Adipocyte (in vitro differentiated cells): ENCODE measurements at regions not wholly inside any gene's neighbourhood (a gene's known extent, or its start where the extent isn't known, plus 50 kb on each side); places are given as distances from the start of the nearest gene placed in this dataset.
"Not testable (repeated sequence)": the region's sequence is repeated elsewhere in the genome, so short reads cannot be mapped to it uniquely, and the experiment has no call there.

ENCODE experiments used
- DNase-seq: peaks from one replicate; pipeline ENCODE4 v3.0.0-alpha.2; 2015; ENCODE audit warnings: low read depth
- H3K27me3 ChIP-seq: replicated peaks from 2 replicates; pipeline ENCODE4 v1.7.0; 2013; ENCODE audit warnings: mild to moderate bottlenecking, low read length, moderate library complexity; ENCODE audit not compliant: control insufficient read depth, insufficient read depth
- H3K36me3 ChIP-seq: 2 replicates; pipeline ENCODE4 v1.7.0; 2013; ENCODE audit warnings: low read length, mild to moderate bottlenecking, moderate library complexity; ENCODE audit not compliant: control insufficient read depth, insufficient read depth, severe bottlenecking
- H3K4me1 ChIP-seq: 2 replicates; pipeline ENCODE4 v1.7.0; 2013; ENCODE audit warnings: mild to moderate bottlenecking, low read length, moderate library complexity; ENCODE audit not compliant: control insufficient read depth, insufficient read depth
- H3K4me3 ChIP-seq: 2 replicates; pipeline ENCODE4 v1.7.0; 2013; ENCODE audit warnings: mild to moderate bottlenecking, low read length, moderate library complexity
- H3K9ac ChIP-seq: 2 replicates; pipeline ENCODE4 v1.7.0; 2013; ENCODE audit warnings: mild to moderate bottlenecking, low read length, moderate library complexity
- H3K9me3 ChIP-seq: 2 replicates; pipeline ENCODE4 v1.7.0; 2013; ENCODE audit warnings: mild to moderate bottlenecking, low read length, moderate library complexity; ENCODE audit not compliant: control insufficient read depth

GRCh38 chr17:45672792-45673191, 111.3 kb upstream of the CRHR1 start:
- Histone ChIP-seq H3K4me1 (no peaks in the 10 kb centered on the region), H3K27me3 (peaks cover 41% of the 10 kb centered on the region), H3K36me3 (no peaks in the 10 kb centered on the region), H3K9ac (no peak overlapping the region), H3K9me3 (peaks cover 10% of the 10 kb centered on the region), H3K4me3 (no peak overlapping the region)
- no peak for DNase-seq

- Histone ChIP-seq H3K27me3 (peaks cover 33% of the 10 kb centered on the region), H3K9me3 (peaks cover 10% of the 10 kb centered on the region)
- H3K4me1 ChIP-seq, H3K36me3 ChIP-seq, H3K4me3 ChIP-seq, DNase-seq, H3K9ac ChIP-seq: not testable (repeated sequence)
Observed at GRCh38 chr17:45673759-45674158, 110.4 kb upstream of the CRHR1 start.

- DNase-seq = no peak
- Histone ChIP-seq H3K36me3 (no peaks in the 10 kb centered on the region), H3K9ac (no peak overlapping the region)
Observed at GRCh38 chr17:45675012-45675411, 109.1 kb upstream of the CRHR1 start.

GRCh38 chr17:45675892-45676291, 108.2 kb upstream of the CRHR1 start:
- Histone ChIP-seq H3K4me1 (no peaks in the 10 kb centered on the region), H3K27me3 (peaks cover 31% of the 10 kb centered on the region), H3K9ac (no peak overlapping the region), H3K36me3 (no peaks in the 10 kb centered on the region), H3K4me3 (no peak overlapping the region), H3K9me3 (peaks cover 23% of the 10 kb centered on the region)
- no peak for DNase-seq

More at GRCh38 chr17:45675012-45675411, 109.1 kb upstream of the CRHR1 start:
- Histone ChIP-seq H3K27me3 (peaks cover 31% of the 10 kb centered on the region), H3K9me3 (peaks cover 21% of the 10 kb centered on the region), H3K4me1 (no peaks in the 10 kb centered on the region), H3K4me3 (no peak overlapping the region)

- no peak overlapping the region for H3K4me3 ChIP-seq
- no peaks in the 10 kb centered on the region for H3K36me3 ChIP-seq
- DNase-seq = no peak
- peaks cover 39% of the 10 kb centered on the region for H3K27me3 ChIP-seq
- no peak overlapping the region for H3K9ac ChIP-seq
- H3K9me3 ChIP-seq = peaks cover 23% of the 10 kb centered on the region
- no peaks in the 10 kb centered on the region for H3K4me1 ChIP-seq
Observed at GRCh38 chr17:45676695-45677094, 107.4 kb upstream of the CRHR1 start.

DNA sequence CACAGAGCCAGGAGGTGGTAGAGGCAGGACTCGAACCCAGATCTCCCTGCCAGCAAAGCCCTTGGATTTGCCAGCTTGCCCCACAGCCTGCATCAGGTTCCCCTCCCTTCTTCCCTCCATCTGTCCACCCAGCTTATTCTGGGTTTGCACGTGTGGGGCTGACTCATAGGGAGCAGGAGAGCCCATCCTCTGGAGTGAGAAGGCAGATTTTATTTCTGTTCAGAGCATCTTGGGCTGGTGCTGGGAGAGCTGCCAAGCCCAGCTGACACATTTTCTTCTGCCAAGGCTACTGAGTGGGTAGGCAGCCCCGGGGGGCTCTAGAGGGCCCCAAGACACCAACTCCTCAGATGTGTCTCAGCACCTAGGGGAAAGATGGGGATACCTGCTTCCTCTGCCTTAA, 106.3 kb upstream of the CRHR1 start:
- H3K4me1 ChIP-seq = no peaks in the 10 kb centered on the region
- H3K9me3 ChIP-seq = peaks cover 23% of the 10 kb centered on the region
- no peak overlapping the region for H3K4me3 ChIP-seq
- H3K9ac ChIP-seq = no peak overlapping the region
- no peaks in the 10 kb centered on the region for H3K36me3 ChIP-seq
- no peak for DNase-seq
- H3K27me3 ChIP-seq = peaks cover 43% of the 10 kb centered on the region

- Histone ChIP-seq H3K9me3 (peaks cover 23% of the 10 kb centered on the region), H3K36me3 (no peaks in the 10 kb centered on the region)
- no peak for DNase-seq
Observed at GRCh38 chr17:45679426-45679825, 104.7 kb upstream of the CRHR1 start.

DNA sequence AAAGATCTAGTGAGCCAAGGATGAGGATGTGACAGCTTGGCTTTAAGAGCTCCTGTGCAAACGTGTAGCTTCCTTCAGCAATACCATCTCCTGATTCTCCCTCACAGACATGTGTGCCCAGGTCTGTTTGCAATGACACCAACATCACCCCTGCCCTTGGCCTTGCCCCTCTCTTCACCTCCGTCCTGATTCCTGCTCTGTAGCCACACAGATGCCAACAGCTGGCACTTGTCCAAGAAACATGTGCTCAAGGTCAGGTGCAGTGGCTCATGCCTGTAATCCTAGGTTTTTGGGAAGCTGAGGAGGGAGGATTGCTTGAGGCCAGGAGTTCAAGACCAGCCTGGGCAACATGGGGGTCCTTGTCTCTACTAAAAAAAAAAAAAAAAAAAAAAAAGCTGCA, 103.8 kb upstream of the CRHR1 start:
- H3K36me3 ChIP-seq = no peaks in the 10 kb centered on the region
- H3K27me3 ChIP-seq = peaks cover 45% of the 10 kb centered on the region
- no peak for DNase-seq
- no peak overlapping the region for H3K4me3 ChIP-seq
- H3K4me1 ChIP-seq = no peaks in the 10 kb centered on the region
- no peak overlapping the region for H3K9ac ChIP-seq
- peaks cover 23% of the 10 kb centered on the region for H3K9me3 ChIP-seq

More at GRCh38 chr17:45679426-45679825, 104.7 kb upstream of the CRHR1 start:
- H3K4me3 ChIP-seq = no peak overlapping the region
- H3K27me3 ChIP-seq = peaks cover 42% of the 10 kb centered on the region
- H3K9ac ChIP-seq = no peak overlapping the region
- H3K4me1 ChIP-seq = no peaks in the 10 kb centered on the region

DNA sequence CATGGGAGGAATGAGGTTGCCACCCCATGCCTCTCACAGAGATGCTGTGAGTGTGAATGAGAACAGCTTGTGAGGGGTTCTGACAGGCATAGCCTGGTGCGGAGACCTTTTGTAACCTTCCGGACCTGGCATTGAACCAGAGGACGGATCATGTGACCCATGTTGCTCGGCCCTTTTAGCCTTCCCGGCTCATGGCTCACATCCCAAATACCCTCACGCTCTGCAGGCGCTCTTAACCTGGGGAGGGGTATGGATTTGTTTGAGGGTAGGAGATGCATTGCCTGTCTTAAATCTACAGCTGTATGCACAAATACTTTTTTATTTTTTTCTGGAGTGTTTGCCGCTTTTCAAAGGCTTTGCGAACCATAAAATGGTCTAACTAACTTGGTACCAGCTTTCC, 102.4 kb upstream of the CRHR1 start:
- Histone ChIP-seq H3K4me1 (no peaks in the 10 kb centered on the region), H3K36me3 (no peaks in the 10 kb centered on the region), H3K27me3 (peaks cover 43% of the 10 kb centered on the region), H3K9me3 (peaks cover 13% of the 10 kb centered on the region), H3K4me3 (no peak overlapping the region), H3K9ac (no peak overlapping the region)
- no peak for DNase-seq

GRCh38 chr17:45686250-45686649, 97.9 kb upstream of the CRHR1 start:
- H3K4me1 ChIP-seq = no peaks in the 10 kb centered on the region
- no peak overlapping the region for H3K9ac ChIP-seq
- no peak overlapping the region for H3K4me3 ChIP-seq
- H3K36me3 ChIP-seq = no peaks in the 10 kb centered on the region
- peaks cover 51% of the 10 kb centered on the region for H3K27me3 ChIP-seq
- no peak for DNase-seq
- H3K9me3 ChIP-seq = peaks cover 9% of the 10 kb centered on the region

DNA sequence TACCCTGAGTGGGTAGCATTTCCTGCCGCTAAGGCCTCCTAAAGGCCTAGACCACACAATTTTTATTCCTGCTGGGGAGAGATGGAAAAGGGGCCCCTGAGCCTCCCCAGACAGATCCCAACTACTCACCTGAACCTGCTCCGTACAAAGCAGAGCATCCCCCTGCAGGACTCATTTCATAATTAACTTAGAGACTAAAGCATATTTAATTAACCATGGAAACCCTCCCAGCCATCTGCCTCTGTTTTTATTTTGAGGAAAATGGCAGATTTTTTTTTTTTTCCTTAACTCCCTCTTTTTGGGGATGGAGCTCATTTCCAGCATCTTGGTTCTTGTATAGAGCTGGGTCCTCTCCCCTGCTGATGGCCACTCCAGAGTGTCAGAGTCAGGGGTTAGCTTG, 96.5 kb upstream of the CRHR1 start:
- H3K9me3 ChIP-seq = peaks cover 9% of the 10 kb centered on the region
- no peaks in the 10 kb centered on the region for H3K4me1 ChIP-seq
- no peaks in the 10 kb centered on the region for H3K36me3 ChIP-seq
- no peak overlapping the region for H3K9ac ChIP-seq
- H3K4me3 ChIP-seq = no peak overlapping the region
- DNase-seq = no peak
- peaks cover 50% of the 10 kb centered on the region for H3K27me3 ChIP-seq

DNA sequence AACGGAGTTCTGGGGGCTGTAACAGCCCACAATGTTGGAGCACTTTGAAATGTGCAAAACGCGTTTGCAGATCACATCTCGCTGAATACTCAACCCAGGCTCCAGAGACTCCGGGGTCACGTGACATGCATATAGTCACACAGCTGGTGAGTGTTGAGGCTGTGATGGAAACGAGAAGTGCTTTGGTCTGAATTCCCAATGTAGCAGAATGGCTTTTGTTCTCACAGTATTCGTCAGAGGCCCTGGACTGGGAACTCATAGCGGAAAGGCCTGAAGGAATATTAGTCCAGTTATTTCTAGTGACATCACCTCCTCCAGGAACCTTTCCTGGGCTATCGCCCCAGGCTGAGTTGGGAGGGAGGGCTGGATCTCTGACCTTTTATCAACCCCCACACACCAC, 95.8 kb upstream of the CRHR1 start:
- no peaks in the 10 kb centered on the region for H3K4me1 ChIP-seq
- DNase-seq = no peak
- H3K4me3 ChIP-seq = no peak overlapping the region
- no peak overlapping the region for H3K9ac ChIP-seq
- H3K36me3 ChIP-seq = no peaks in the 10 kb centered on the region
- H3K27me3 ChIP-seq = peaks cover 51% of the 10 kb centered on the region
- H3K9me3 ChIP-seq = peaks cover 9% of the 10 kb centered on the region
